ENCODE measurements at regions not wholly inside any gene's neighbourhood (a gene's known extent, or its start where the extent isn't known, plus 50 kb on each side); places are given as distances from the start of the nearest gene placed in this dataset.

- peak; percentile 65 to 73 (median 70) for DNase-seq (ENCODE audit: low read depth in 4 of 4, low spot score in 3 of 4)
Measured at GRCh38 chr6:45714741-45715507, 300.7 kb downstream of the CLIC5 start.

- DNase-seq (ENCODE audit: low read depth in 4 of 4, low spot score in 3 of 4), result no peak
Measured at GRCh38 chr6:45714006-45714730, 301.5 kb downstream of the CLIC5 start.
